GM18499 (cell line): ENCODE measurements at regions not wholly inside any gene's neighbourhood (a gene's known extent, or its start where the extent isn't known, plus 50 kb on each side); places are given as distances from the start of the nearest gene placed in this dataset.

ENCODE experiments used
- ATAC-seq: cut with Tn5 transposase; IDR thresholded peaks from one replicate; pipeline ENCODE4 v1.9.1; 2021; ENCODE audit warnings: moderate number of reproducible peaks; ENCODE audit not compliant: insufficient read depth, unreplicated experiment

- ATAC-seq, result no peak
These were observed 141.7 kb upstream of the GUCY1A1 start for GRCh38 chr4:155524926-155525455.

GRCh38 chr4:155523358-155523757 lies 143.3 kb upstream of the GUCY1A1 start:
- no peak for ATAC-seq

- ATAC-seq, result no peak
These were observed 144.4 kb upstream of the GUCY1A1 start for GRCh38 chr4:155522201-155522600.

GRCh38 chr4:155521382-155521781 lies 144.6 kb upstream of the MAP9 start:
- no peak for ATAC-seq

- no peak for ATAC-seq
These were observed 138.8 kb upstream of the MAP9 start for GRCh38 chr4:155515444-155516075.

GRCh38 chr4:155514628-155515027 lies 137.9 kb upstream of the MAP9 start:
- no peak for ATAC-seq

GRCh38 chr4:155512817-155513216 lies 136.1 kb upstream of the MAP9 start:
- ATAC-seq, result no peak

GRCh38 chr4:155512046-155512445 lies 135.3 kb upstream of the MAP9 start:
- ATAC-seq, result no peak

GRCh38 chr4:155510771-155511170 lies 134.0 kb upstream of the MAP9 start:
- ATAC-seq, result no peak

- no peak for ATAC-seq
These were observed 132.8 kb upstream of the MAP9 start for GRCh38 chr4:155509555-155509954.

GRCh38 chr4:155506745-155507144 lies 130.0 kb upstream of the MAP9 start:
- no peak for ATAC-seq

GRCh38 chr4:155505321-155505720 lies 128.6 kb upstream of the MAP9 start:
- ATAC-seq, result no peak

- ATAC-seq, result no peak
These were observed 120.5 kb upstream of the MAP9 start for GRCh38 chr4:155497306-155497705.

- ATAC-seq, result no peak
These were observed 119.5 kb upstream of the MAP9 start for GRCh38 chr4:155496294-155496626.

GRCh38 chr4:155495572-155496293 lies 119.0 kb upstream of the MAP9 start:
- ATAC-seq, result no peak

- no peak for ATAC-seq
These were observed 117.4 kb upstream of the MAP9 start for GRCh38 chr4:155494037-155494718.

- ATAC-seq, result peak; percentile 97
These were observed 114.8 kb upstream of the MAP9 start for GRCh38 chr4:155491336-155492120.

GRCh38 chr4:155489271-155489670 lies 112.5 kb upstream of the MAP9 start:
- ATAC-seq, result no peak

- no peak for ATAC-seq
These were observed 111.9 kb upstream of the MAP9 start for GRCh38 chr4:155488691-155489090.

GRCh38 chr4:155487210-155487609 lies 110.4 kb upstream of the MAP9 start:
- no peak for ATAC-seq

- ATAC-seq, result no peak
These were observed 104.4 kb upstream of the MAP9 start for GRCh38 chr4:155481150-155481549.
